ENCODE measurements at regions not wholly inside any gene's neighbourhood (a gene's known extent, or its start where the extent isn't known, plus 50 kb on each side); places are given as distances from the start of the nearest gene placed in this dataset.

- TF ChIP-seq, protein P1, sequence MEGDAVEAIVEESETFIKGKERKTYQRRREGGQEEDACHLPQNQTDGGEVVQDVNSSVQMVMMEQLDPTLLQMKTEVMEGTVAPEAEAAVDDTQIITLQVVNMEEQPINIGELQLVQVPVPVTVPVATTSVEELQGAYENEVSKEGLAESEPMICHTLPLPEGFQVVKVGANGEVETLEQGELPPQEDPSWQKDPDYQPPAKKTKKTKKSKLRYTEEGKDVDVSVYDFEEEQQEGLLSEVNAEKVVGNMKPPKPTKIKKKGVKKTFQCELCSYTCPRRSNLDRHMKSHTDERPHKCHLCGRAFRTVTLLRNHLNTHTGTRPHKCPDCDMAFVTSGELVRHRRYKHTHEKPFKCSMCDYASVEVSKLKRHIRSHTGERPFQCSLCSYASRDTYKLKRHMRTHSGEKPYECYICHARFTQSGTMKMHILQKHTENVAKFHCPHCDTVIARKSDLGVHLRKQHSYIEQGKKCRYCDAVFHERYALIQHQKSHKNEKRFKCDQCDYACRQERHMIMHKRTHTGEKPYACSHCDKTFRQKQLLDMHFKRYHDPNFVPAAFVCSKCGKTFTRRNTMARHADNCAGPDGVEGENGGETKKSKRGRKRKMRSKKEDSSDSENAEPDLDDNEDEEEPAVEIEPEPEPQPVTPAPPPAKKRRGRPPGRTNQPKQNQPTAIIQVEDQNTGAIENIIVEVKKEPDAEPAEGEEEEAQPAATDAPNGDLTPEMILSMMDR (IDR thresholded peaks at IDR 0.05; ENCODE audit: poor library complexity), result no peak
- no peak for TF ChIP-seq EZH2 (IDR thresholded peaks at IDR 0.05; ENCODE audit: borderline replicate concordance)
- TF ChIP-seq EZH2phosphoT487 (IDR thresholded peaks at IDR 0.05; ENCODE audit: low read depth, severe bottlenecking, unreplicated experiment), result no peak
These were observed 178.0 kb downstream of the KATNIP start for GRCh38 chr16:27727941-27728340.
